IMR-90 (cell line): ENCODE measurements at regions not wholly inside any gene's neighbourhood (a gene's known extent, or its start where the extent isn't known, plus 50 kb on each side); places are given as distances from the start of the nearest gene placed in this dataset.

ENCODE experiments used
- BHLHE40 ChIP-seq: fragments of 150-350 bp; IDR thresholded peaks from 2 replicates; pipeline ENCODE4 v1.6.1; 2016; ENCODE audit warnings: mild to moderate bottlenecking, low read depth, low read length
- CEBPB ChIP-seq: IDR thresholded peaks from 2 replicates; pipeline ENCODE4 v1.6.1; 2012; ENCODE audit warnings: low read depth, low read length, improper control_type of control experiment
- FOS ChIP-seq: fragments of 150-350 bp; IDR thresholded peaks from 2 replicates; pipeline ENCODE4 v1.6.1; 2016; ENCODE audit warnings: low read depth, low read length
- MAFK ChIP-seq: IDR thresholded peaks from 2 replicates; pipeline ENCODE4 v1.6.1; 2012; ENCODE audit warnings: low read depth, low read length, improper control_type of control experiment
- MAZ ChIP-seq: IDR thresholded peaks from 2 replicates; pipeline ENCODE4 v1.6.1; 2012; ENCODE audit warnings: low read depth, mild to moderate bottlenecking, low read length, improper control_type of control experiment, moderate library complexity, borderline replicate concordance
- MXI1 ChIP-seq: IDR thresholded peaks from 2 replicates; pipeline ENCODE4 v1.6.1; 2012; ENCODE audit warnings: low read depth, mild to moderate bottlenecking, low read length, moderate library complexity, borderline replicate concordance
- POLR2A ChIP-seq: IDR thresholded peaks from 2 replicates; pipeline ENCODE4 v1.6.1; 2012; ENCODE audit warnings: mild to moderate bottlenecking, low read depth, low read length
- RAD21 ChIP-seq: IDR thresholded peaks from 2 replicates; pipeline ENCODE4 v1.6.1; 2012; ENCODE audit warnings: low read length, improper control_type of control experiment
- RCOR1 ChIP-seq: IDR thresholded peaks from 2 replicates; pipeline ENCODE4 v1.6.1; 2012; ENCODE audit warnings: mild to moderate bottlenecking, low read length, improper control_type of control experiment; ENCODE audit not compliant: insufficient replicate concordance
- RFX5 ChIP-seq: IDR thresholded peaks from 2 replicates; pipeline ENCODE4 v1.8.0; 2012; ENCODE audit warnings: low read depth, mild to moderate bottlenecking, low read length, moderate library complexity
- SMC3 ChIP-seq: fragments of 150-350 bp; IDR thresholded peaks from 2 replicates; pipeline ENCODE4 v1.6.1; 2016; ENCODE audit warnings: low read depth, mild to moderate bottlenecking, antibody characterized with exemption, low read length, moderate library complexity
- TF ChIP-seq, protein P1 (sequence below): conservative IDR thresholded peaks from 2 replicates; pipeline ENCODE4 v1.5.1; 2012; ENCODE audit warnings: mild to moderate bottlenecking, low read depth, low read length, improper control_type of control experiment
- TF ChIP-seq, protein P2 (sequence below): fragments of 150-350 bp; IDR thresholded peaks from 2 replicates; pipeline ENCODE4 v1.6.1; 2017; ENCODE audit warnings: mild to moderate bottlenecking, antibody characterized with exemption, low read length, low read depth

GRCh38 chr3:193951859-193952258 is 184.1 kb upstream of the HES1 start:
- TF ChIP-seq, protein P1, sequence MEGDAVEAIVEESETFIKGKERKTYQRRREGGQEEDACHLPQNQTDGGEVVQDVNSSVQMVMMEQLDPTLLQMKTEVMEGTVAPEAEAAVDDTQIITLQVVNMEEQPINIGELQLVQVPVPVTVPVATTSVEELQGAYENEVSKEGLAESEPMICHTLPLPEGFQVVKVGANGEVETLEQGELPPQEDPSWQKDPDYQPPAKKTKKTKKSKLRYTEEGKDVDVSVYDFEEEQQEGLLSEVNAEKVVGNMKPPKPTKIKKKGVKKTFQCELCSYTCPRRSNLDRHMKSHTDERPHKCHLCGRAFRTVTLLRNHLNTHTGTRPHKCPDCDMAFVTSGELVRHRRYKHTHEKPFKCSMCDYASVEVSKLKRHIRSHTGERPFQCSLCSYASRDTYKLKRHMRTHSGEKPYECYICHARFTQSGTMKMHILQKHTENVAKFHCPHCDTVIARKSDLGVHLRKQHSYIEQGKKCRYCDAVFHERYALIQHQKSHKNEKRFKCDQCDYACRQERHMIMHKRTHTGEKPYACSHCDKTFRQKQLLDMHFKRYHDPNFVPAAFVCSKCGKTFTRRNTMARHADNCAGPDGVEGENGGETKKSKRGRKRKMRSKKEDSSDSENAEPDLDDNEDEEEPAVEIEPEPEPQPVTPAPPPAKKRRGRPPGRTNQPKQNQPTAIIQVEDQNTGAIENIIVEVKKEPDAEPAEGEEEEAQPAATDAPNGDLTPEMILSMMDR: no peak
- TF ChIP-seq SMC3: no peak
- no peak for TF ChIP-seq POLR2A
- TF ChIP-seq BHLHE40: no peak
- TF ChIP-seq MXI1: no peak
- TF ChIP-seq MAFK: no peak
- TF ChIP-seq, protein P2, sequence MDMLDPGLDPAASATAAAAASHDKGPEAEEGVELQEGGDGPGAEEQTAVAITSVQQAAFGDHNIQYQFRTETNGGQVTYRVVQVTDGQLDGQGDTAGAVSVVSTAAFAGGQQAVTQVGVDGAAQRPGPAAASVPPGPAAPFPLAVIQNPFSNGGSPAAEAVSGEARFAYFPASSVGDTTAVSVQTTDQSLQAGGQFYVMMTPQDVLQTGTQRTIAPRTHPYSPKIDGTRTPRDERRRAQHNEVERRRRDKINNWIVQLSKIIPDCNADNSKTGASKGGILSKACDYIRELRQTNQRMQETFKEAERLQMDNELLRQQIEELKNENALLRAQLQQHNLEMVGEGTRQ: no peak
- no peak for TF ChIP-seq RCOR1
- TF ChIP-seq RAD21: no peak
- no peak for TF ChIP-seq MAZ
- TF ChIP-seq RFX5: no peak
- no peak for TF ChIP-seq CEBPB
- no peak for TF ChIP-seq FOS
